HCT116 (cell line): ENCODE measurements at regions not wholly inside any gene's neighbourhood (a gene's known extent, or its start where the extent isn't known, plus 50 kb on each side); places are given as distances from the start of the nearest gene placed in this dataset.
"Not testable (repeated sequence)": the region's sequence is repeated elsewhere in the genome, so short reads cannot be mapped to it uniquely, and the experiment has no call there.

Experiments used
- ATAC-seq: fragments of 200-7000 bp; cut with Tn5 transposase; 2 replicates; pipeline ENCODE4 v1.9.1; 2020; ENCODE audit warnings: mild to moderate bottlenecking, moderate library complexity
- BruUV-seq: library from RNA; stranded (reverse); fragments of 400-500 nt; replicated peaks from 2 replicates; lab custom pipeline; 2021; lab: Mats Ljungman, UMichigan
- CTCF ChIA-PET: fragments of 300-600 bp; sonication (Branson Sonifier 250); formaldehyde crosslinking; loops from one replicate; lab custom pipeline; 2021; ENCODE audit warnings: antibody characterized with exemption; lab: Charles Lee
- POLR2A ChIA-PET: fragments of 300-600, 350-600 bp; sonication (Branson Sonifier 250); formaldehyde crosslinking; loops from one replicate; lab custom pipeline; 2021; ENCODE audit warnings: antibody characterized with exemption; lab: Charles Lee
- RAD21 ChIA-PET, 2 experiments: fragments of 300-600 bp; sonication (Branson Sonifier 250); formaldehyde crosslinking; loops; one replicate each; lab custom pipeline; 2023; ENCODE audit warnings: low total read pairs in 2 of 2; ENCODE audit not compliant: uncharacterized antibody in 2 of 2, unreplicated experiment in 2 of 2, low non-redundant PET in 1 of 2; lab: Charles Lee
- DNase-seq: peaks from one replicate; pipeline ENCODE4 v3.0.0-alpha.2; 2010; ENCODE audit warnings: low read depth, low spot score
- H2AFZ ChIP-seq: fragments of 200-600 bp; shearing (Covaris generic), sonication (generic); 2 replicates; pipeline ENCODE4 v1.6.1; 2017; ENCODE audit warnings: low read depth, mixed run types, mixed read lengths, antibody characterized with exemption, low read length; ENCODE audit not compliant: poor library complexity, severe bottlenecking
- H3K27ac ChIP-seq: 2 replicates; pipeline ENCODE4 v1.5.1; 2012; ENCODE audit warnings: low read depth, low read length
- H3K27me3 ChIP-seq: fragments of 200-600 bp; sonication (generic); 2 replicates; pipeline ENCODE4 v1.6.1; 2016; ENCODE audit warnings: mixed run types, low read length, mixed read lengths; ENCODE audit not compliant: insufficient read depth
- H3K36me3 ChIP-seq, 2 experiments: fragments of 200-500 bp in 1 of 2; fragments of 200-600 bp in 1 of 2; sonication (Bioruptor generic) in 1 of 2; sonication (generic) in 1 of 2; 2 replicates each; pipeline versions ENCODE4 v1.5.1 to v1.6.1; 2014 to 2016; ENCODE audit warnings: low read length in 2 of 2, inconsistent platforms in 1 of 2, mixed read lengths in 1 of 2, mixed run types in 1 of 2; ENCODE audit not compliant: insufficient read depth in 2 of 2, control insufficient read depth in 1 of 2
- H3K4me1 ChIP-seq, 2 experiments: fragments of 200-600 bp in 1 of 2; sonication (generic) in 1 of 2; 2 replicates each; pipeline versions ENCODE4 v1.5.1 to v1.6.1; 2012 to 2017; ENCODE audit warnings: low read length in 2 of 2, inconsistent platforms in 1 of 2, mild to moderate bottlenecking in 1 of 2, mixed read lengths in 1 of 2, mixed run types in 1 of 2, moderate library complexity in 1 of 2; ENCODE audit not compliant: insufficient read depth in 2 of 2, control insufficient read depth in 1 of 2
- H3K4me2 ChIP-seq: fragments of 200-600 bp; sonication (generic); 2 replicates; pipeline ENCODE4 v1.6.1; 2017; ENCODE audit warnings: mixed run types, low read length, mixed read lengths
- H3K4me3 ChIP-seq, 2 experiments: fragments of 200-600 bp in 1 of 2; sonication (generic) in 1 of 2; replicated peaks in 1 of 2; 2 replicates each; pipeline ENCODE4 v1.5.1; 2011 to 2016; ENCODE audit warnings: low read length in 2 of 2, control low read depth in 1 of 2, low read depth in 1 of 2, mild to moderate bottlenecking in 1 of 2, mixed read lengths in 1 of 2, mixed run types in 1 of 2
- H3K79me2 ChIP-seq: fragments of 200-600 bp; sonication (generic); 2 replicates; pipeline ENCODE4 v1.6.1; 2017; ENCODE audit warnings: mild to moderate bottlenecking, mixed run types, low read length, moderate library complexity, mixed read lengths; ENCODE audit not compliant: insufficient read depth
- H3K9ac ChIP-seq: fragments of 200-600 bp; sonication (generic); 2 replicates; pipeline ENCODE4 v1.6.1; 2016; ENCODE audit warnings: low read length, mixed read lengths
- H3K9me2 ChIP-seq: fragments of 200-600 bp; sonication (generic), shearing (Covaris generic); 2 replicates; pipeline ENCODE4 v1.6.1; 2017; ENCODE audit warnings: mixed run types, mild to moderate bottlenecking, moderate library complexity; ENCODE audit not compliant: insufficient read depth
- H3K9me3 ChIP-seq, 2 experiments: fragments of 200-500 bp in 1 of 2; fragments of 200-600 bp in 1 of 2; sonication (Bioruptor generic) in 1 of 2; sonication (generic) in 1 of 2; 2 replicates each; pipeline ENCODE4 v1.6.1; 2014 to 2017; ENCODE audit warnings: low read length in 2 of 2, mixed read lengths in 2 of 2, inconsistent platforms in 1 of 2, low read depth in 1 of 2, mild to moderate bottlenecking in 1 of 2, mixed run types in 1 of 2, moderate library complexity in 1 of 2; ENCODE audit not compliant: control insufficient read depth in 1 of 2, insufficient read depth in 1 of 2
- H4K20me1 ChIP-seq: fragments of 200-600 bp; sonication (generic), shearing (Covaris generic); 2 replicates; pipeline ENCODE4 v1.6.1; 2017; ENCODE audit warnings: mixed run types, mild to moderate bottlenecking, moderate library complexity; ENCODE audit not compliant: insufficient read depth
- CBX3 ChIP-seq: IDR thresholded peaks from 2 replicates; pipeline ENCODE4 v1.6.1; 2012; ENCODE audit warnings: low read depth
- CTCF ChIP-seq, 3 experiments: fragments of 200-600 bp in 1 of 3; sonication (generic) in 1 of 3; IDR thresholded peaks in 2 of 3; conservative IDR thresholded peaks in 1 of 3; 2 replicates each; pipeline ENCODE4 v1.5.1; 2012 to 2017; ENCODE audit warnings: low read depth in 2 of 3, low read length in 2 of 3, antibody characterized with exemption in 1 of 3, borderline replicate concordance in 1 of 3, control low read depth in 1 of 3, mild to moderate bottlenecking in 1 of 3, mixed read lengths in 1 of 3, mixed run types in 1 of 3, moderate library complexity in 1 of 3; ENCODE audit not compliant: insufficient read depth in 1 of 3
- ELF1 ChIP-seq: IDR thresholded peaks from 2 replicates; pipeline ENCODE4 v1.6.1; 2012; ENCODE audit warnings: low read depth, borderline replicate concordance
- JUND ChIP-seq: IDR thresholded peaks from 2 replicates; pipeline ENCODE4 v1.6.1; 2012
- POLR2A ChIP-seq: IDR thresholded peaks from 2 replicates; pipeline ENCODE4 v1.7.0; 2011; ENCODE audit warnings: borderline replicate concordance; ENCODE audit not compliant: insufficient read depth, insufficient read length; ENCODE audit errors: extremely low read depth
- POLR2AphosphoS5 ChIP-seq: IDR thresholded peaks from 2 replicates; pipeline ENCODE4 v1.6.1; 2011; ENCODE audit warnings: mild to moderate bottlenecking, low read depth, low read length, moderate library complexity
- REST ChIP-seq: IDR thresholded peaks from 2 replicates; pipeline ENCODE4 v1.6.1; 2012; ENCODE audit warnings: low read depth
- ZNF274 ChIP-seq: fragments of 200-500 bp; sonication (Bioruptor generic); IDR thresholded peaks from 2 replicates; pipeline ENCODE4 v1.6.1; 2014; ENCODE audit warnings: mild to moderate bottlenecking, low read depth, low read length, inconsistent platforms
- intact Hi-C: fragments of 100-400 bp; cut with micrococcal nuclease; formaldehyde crosslinking; loops from 2 replicates; pipeline ENCODE4 v1.10.0; 2022

GRCh38 chr1:26630634-26631033 is 65.2 kb upstream of the ARID1A start:
- H3K4me1 ChIP-seq, result no peaks in the 10 kb centered on the region
- H2AFZ ChIP-seq, result no peak overlapping the region
- DNase-seq (no peak), ATAC-seq (no peak)
- H3K9me3 ChIP-seq, result no peaks in the 10 kb centered on the region
- no peaks in the 10 kb centered on the region for H3K36me3 ChIP-seq
- H4K20me1 ChIP-seq, result no peaks in the 10 kb centered on the region
- no peak overlapping the region for H3K9ac ChIP-seq
- ChIA-PET POLR2A (no interaction called here), CTCF (no interaction called here), RAD21 (no interaction called here)
- H3K4me2 ChIP-seq, result no peak overlapping the region
- BruUV-seq, result no TSS peak
- no peaks in the 10 kb centered on the region for H3K79me2 ChIP-seq
- intact Hi-C loops, result no loop called here
- no peaks in the 10 kb centered on the region for H3K27me3 ChIP-seq
- no peak overlapping the region for H3K4me3 ChIP-seq
- H3K9me2 ChIP-seq, result no peaks in the 10 kb centered on the region
- H3K27ac ChIP-seq, result no peak overlapping the region
- TF ChIP-seq ZNF274 (no peak), POLR2A (no peak), JUND (no peak)

- H3K36me3 ChIP-seq, H3K4me1 ChIP-seq, BruUV-seq, DNase-seq, intact Hi-C loops, H3K9me3 ChIP-seq, H3K4me2 ChIP-seq, H3K79me2 ChIP-seq, H4K20me1 ChIP-seq, H3K9me2 ChIP-seq, H3K4me3 ChIP-seq, ATAC-seq, CTCF ChIA-PET, H3K9ac ChIP-seq, H3K27ac ChIP-seq, RAD21 ChIA-PET, H3K27me3 ChIP-seq: not testable (repeated sequence)
- peak overlapping the region; percentile 2 for H2AFZ ChIP-seq
- POLR2A ChIA-PET, result interaction anchor here (2.0 kb wide), 1 partner anchor 56 kb away, joined by 8 read pairs; no protein-coding TSS in a partner anchor
These were observed 60.0 kb upstream of the ARID1A start for GRCh38 chr1:26635800-26636199.

- Histone ChIP-seq H3K79me2 (no peaks in the 10 kb centered on the region), H3K27ac (no peak overlapping the region), H3K4me2 (no peak overlapping the region), H3K9me3 (no peaks in the 10 kb centered on the region), H4K20me1 (no peaks in the 10 kb centered on the region), H3K4me3 (no peak overlapping the region), H3K9ac (no peak overlapping the region), H3K4me1 (no peaks in the 10 kb centered on the region), H2AFZ (no peak overlapping the region), H3K27me3 (no peaks in the 10 kb centered on the region), H3K36me3 (no peaks in the 10 kb centered on the region), H3K9me2 (no peaks in the 10 kb centered on the region)
- BruUV-seq, result no TSS peak
- RAD21 ChIA-PET, result no interaction called here
- CTCF ChIA-PET, result no interaction called here
- POLR2A ChIA-PET, result no interaction called here
- intact Hi-C loops, result no loop called here
- DNase-seq (no peak), ATAC-seq (no peak)
- TF ChIP-seq ELF1 (no peak), REST (no peak), CBX3 (no peak), CTCF (IDR thresholded peaks at IDR 0.05 in 2 of 3, conservative IDR thresholded peaks at IDR 0.05 in 1 of 3; ENCODE audit: borderline replicate concordance in 1 of 3, insufficient read depth in 1 of 3, low read depth in 2 of 3, low read length in 2 of 3) (no peak), POLR2AphosphoS5 (no peak)
These were observed 50.1 kb upstream of the ARID1A start for GRCh38 chr1:26645734-26646133.
